ENCODE measurements at regions not wholly inside any gene's neighbourhood (a gene's known extent, or its start where the extent isn't known, plus 50 kb on each side); places are given as distances from the start of the nearest gene placed in this dataset.

- Histone ChIP-seq H4K20me1 (ENCODE audit: insufficient read depth, low read length) (no peaks in the 10 kb centered on the region), H3K4me1 (ENCODE audit: insufficient read depth, low read length) (no peaks in the 10 kb centered on the region), H3K4me3 (ENCODE audit: low read depth in 1 of 2, low read length in 2 of 2) (no peak overlapping the region), H3K27ac (ENCODE audit: low read length) (no peak overlapping the region), H3K9me3 (ENCODE audit: insufficient read depth, low read length, severe bottlenecking) (no peaks in the 10 kb centered on the region), H3K4me2 (ENCODE audit: insufficient read depth, low read length) (no peak overlapping the region), H3K79me2 (ENCODE audit: insufficient read depth, low read length) (no peaks in the 10 kb centered on the region), H2AFZ (ENCODE audit: low read depth, low read length) (no peak overlapping the region), H3K27me3 (ENCODE audit: insufficient read depth, low read length, poor library complexity) (no peaks in the 10 kb centered on the region), H3K9ac (ENCODE audit: low read depth, low read length) (no peak overlapping the region), H3K36me3 (ENCODE audit: insufficient read depth, low read length) (no peaks in the 10 kb centered on the region)
- TF ChIP-seq EZH2 (IDR thresholded peaks at IDR 0.05; ENCODE audit: borderline replicate concordance, low read depth, low read length, severe bottlenecking) (no peak), CTCF (IDR thresholded peaks at IDR 0.05; ENCODE audit: borderline replicate concordance, extremely low read depth, low read length, poor library complexity, severe bottlenecking) (no peak)
- ATAC-seq (ENCODE audit: insufficient read depth, low read depth) (no peak), DNase-seq (no peak)
Measured at GRCh38 chr14:36009643-36010042, 166.9 kb downstream of the PTCSC3 start.

- H3K4me2 ChIP-seq (ENCODE audit: insufficient read depth, low read length) = no peak overlapping the region
- no peak for DNase-seq
Measured at GRCh38 chr14:36006623-36007022, 169.9 kb downstream of the PTCSC3 start.

GRCh38 chr14:36005670-36006069, 170.9 kb downstream of the PTCSC3 start:
- H3K9ac ChIP-seq (ENCODE audit: low read depth, low read length) = no peak overlapping the region
- no peaks in the 10 kb centered on the region for H3K4me1 ChIP-seq (ENCODE audit: insufficient read depth, low read length)
- H3K4me2 ChIP-seq (ENCODE audit: insufficient read depth, low read length) = no peak overlapping the region
- H3K79me2 ChIP-seq (ENCODE audit: insufficient read depth, low read length) = no peaks in the 10 kb centered on the region
- no peak overlapping the region for H3K4me3 ChIP-seq (ENCODE audit: low read depth in 1 of 2, low read length in 2 of 2)
- H3K9me3 ChIP-seq (ENCODE audit: insufficient read depth, low read length, severe bottlenecking) = no peaks in the 10 kb centered on the region
- no peak overlapping the region for H2AFZ ChIP-seq (ENCODE audit: low read depth, low read length)
- no peaks in the 10 kb centered on the region for H3K27me3 ChIP-seq (ENCODE audit: insufficient read depth, low read length, poor library complexity)
- no peak overlapping the region for H3K27ac ChIP-seq (ENCODE audit: low read length)
- H3K36me3 ChIP-seq (ENCODE audit: insufficient read depth, low read length) = no peaks in the 10 kb centered on the region
- ATAC-seq (ENCODE audit: insufficient read depth, low read depth) (no peak), DNase-seq (no peak)
- TF ChIP-seq EZH2 (IDR thresholded peaks at IDR 0.05; ENCODE audit: borderline replicate concordance, low read depth, low read length, severe bottlenecking) = no peak
- no peak for TF ChIP-seq CTCF (IDR thresholded peaks at IDR 0.05; ENCODE audit: borderline replicate concordance, extremely low read depth, low read length, poor library complexity, severe bottlenecking)
- H4K20me1 ChIP-seq (ENCODE audit: insufficient read depth, low read length) = no peaks in the 10 kb centered on the region

More at GRCh38 chr14:36006623-36007022, 169.9 kb downstream of the PTCSC3 start:
- H3K9ac ChIP-seq (ENCODE audit: low read depth, low read length) = no peak overlapping the region
- no peaks in the 10 kb centered on the region for H3K36me3 ChIP-seq (ENCODE audit: insufficient read depth, low read length)
- no peak for TF ChIP-seq EZH2 (IDR thresholded peaks at IDR 0.05; ENCODE audit: borderline replicate concordance, low read depth, low read length, severe bottlenecking)
- no peak for TF ChIP-seq CTCF (IDR thresholded peaks at IDR 0.05; ENCODE audit: borderline replicate concordance, extremely low read depth, low read length, poor library complexity, severe bottlenecking)
- H3K27me3 ChIP-seq (ENCODE audit: insufficient read depth, low read length, poor library complexity) = no peaks in the 10 kb centered on the region
- H2AFZ ChIP-seq (ENCODE audit: low read depth, low read length) = no peak overlapping the region
- no peaks in the 10 kb centered on the region for H4K20me1 ChIP-seq (ENCODE audit: insufficient read depth, low read length)
- H3K27ac ChIP-seq (ENCODE audit: low read length) = no peak overlapping the region
- no peak overlapping the region for H3K4me3 ChIP-seq (ENCODE audit: low read depth in 1 of 2, low read length in 2 of 2)
- H3K4me1 ChIP-seq (ENCODE audit: insufficient read depth, low read length) = no peaks in the 10 kb centered on the region
- no peak for ATAC-seq (ENCODE audit: insufficient read depth, low read depth)
- no peaks in the 10 kb centered on the region for H3K79me2 ChIP-seq (ENCODE audit: insufficient read depth, low read length)
- H3K9me3 ChIP-seq (ENCODE audit: insufficient read depth, low read length, severe bottlenecking) = no peaks in the 10 kb centered on the region

- Histone ChIP-seq H3K36me3 (ENCODE audit: insufficient read depth, low read length) (no peaks in the 10 kb centered on the region), H3K9me3 (ENCODE audit: insufficient read depth, low read length, severe bottlenecking) (no peaks in the 10 kb centered on the region)
Measured at GRCh38 chr14:36001936-36002335, 174.6 kb downstream of the PTCSC3 start.

More at GRCh38 chr14:36001936-36002335, 174.6 kb downstream of the PTCSC3 start:
- Histone ChIP-seq H3K27me3 (ENCODE audit: insufficient read depth, low read length, poor library complexity) (no peaks in the 10 kb centered on the region), H3K4me2 (ENCODE audit: insufficient read depth, low read length) (no peak overlapping the region), H3K4me1 (ENCODE audit: insufficient read depth, low read length) (no peaks in the 10 kb centered on the region), H3K9ac (ENCODE audit: low read depth, low read length) (no peak overlapping the region), H2AFZ (ENCODE audit: low read depth, low read length) (no peak overlapping the region), H3K4me3 (ENCODE audit: low read depth in 1 of 2, low read length in 2 of 2) (no peak overlapping the region), H3K27ac (ENCODE audit: low read length) (no peak overlapping the region), H3K79me2 (ENCODE audit: insufficient read depth, low read length) (no peaks in the 10 kb centered on the region), H4K20me1 (ENCODE audit: insufficient read depth, low read length) (no peaks in the 10 kb centered on the region)
- no peak for TF ChIP-seq CTCF (IDR thresholded peaks at IDR 0.05; ENCODE audit: borderline replicate concordance, extremely low read depth, low read length, poor library complexity, severe bottlenecking)
- TF ChIP-seq EZH2 (IDR thresholded peaks at IDR 0.05; ENCODE audit: borderline replicate concordance, low read depth, low read length, severe bottlenecking) = no peak
- DNase-seq (no peak), ATAC-seq (ENCODE audit: insufficient read depth, low read depth) (no peak)
